GM12801 (cell line): ENCODE measurements at regions not wholly inside any gene's neighbourhood (a gene's known extent, or its start where the extent isn't known, plus 50 kb on each side); places are given as distances from the start of the nearest gene placed in this dataset.

Source experiments
- CTCF ChIP-seq: IDR thresholded peaks from one replicate; pipeline ENCODE4 v1.5.1; 2011; ENCODE audit warnings: control low read depth; ENCODE audit not compliant: insufficient read length; ENCODE audit errors: extremely low read depth

GRCh38 chr4:60359746-60360367 lies 840.3 kb upstream of the ADGRL3 start:
- no peak for TF ChIP-seq CTCF

- TF ChIP-seq CTCF, result no peak
These were observed 835.0 kb upstream of the ADGRL3 start for GRCh38 chr4:60365176-60365575.

DNA sequence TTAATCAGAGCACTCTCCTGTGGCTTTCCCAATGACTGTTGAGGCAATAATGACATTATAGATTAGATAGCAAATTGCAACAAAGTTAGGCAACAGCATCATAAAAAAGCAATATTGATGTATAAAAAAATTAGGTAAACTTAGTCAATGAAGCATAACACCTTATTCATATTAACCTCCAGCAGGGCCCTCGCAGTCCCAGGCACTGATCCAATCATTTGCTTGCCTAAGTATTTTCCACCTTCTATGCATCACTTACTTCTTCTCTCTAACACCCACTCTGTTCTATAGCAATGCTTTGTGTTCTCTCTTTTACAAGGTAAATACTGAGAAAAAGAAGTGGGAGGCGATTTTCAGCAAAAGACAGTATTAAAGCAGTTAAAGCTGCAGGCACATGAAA lies 833.5 kb upstream of the ADGRL3 start:
- no peak for TF ChIP-seq CTCF

DNA sequence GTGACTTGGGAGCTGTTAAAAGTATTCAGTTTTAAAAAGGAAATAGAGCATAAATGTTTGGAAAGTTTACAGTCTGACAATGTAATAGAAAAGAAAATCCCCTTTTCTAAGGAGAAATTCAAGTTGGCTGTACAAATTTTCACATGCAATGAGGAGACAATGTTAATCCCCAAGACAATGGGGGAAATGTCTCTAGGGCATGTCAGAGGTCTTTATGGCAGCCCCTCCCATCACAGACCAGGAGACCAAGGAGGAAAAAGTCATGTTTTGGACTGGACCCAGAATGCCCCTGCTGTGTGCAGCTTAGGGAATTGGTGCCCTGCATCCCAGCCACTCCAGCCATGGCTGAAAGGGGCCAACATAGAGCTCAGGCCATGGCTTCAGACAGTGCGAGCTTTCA lies 831.1 kb upstream of the ADGRL3 start:
- TF ChIP-seq CTCF, result no peak

- no peak for TF ChIP-seq CTCF
These were observed 822.1 kb upstream of the ADGRL3 start for GRCh38 chr4:60378010-60378409.

DNA sequence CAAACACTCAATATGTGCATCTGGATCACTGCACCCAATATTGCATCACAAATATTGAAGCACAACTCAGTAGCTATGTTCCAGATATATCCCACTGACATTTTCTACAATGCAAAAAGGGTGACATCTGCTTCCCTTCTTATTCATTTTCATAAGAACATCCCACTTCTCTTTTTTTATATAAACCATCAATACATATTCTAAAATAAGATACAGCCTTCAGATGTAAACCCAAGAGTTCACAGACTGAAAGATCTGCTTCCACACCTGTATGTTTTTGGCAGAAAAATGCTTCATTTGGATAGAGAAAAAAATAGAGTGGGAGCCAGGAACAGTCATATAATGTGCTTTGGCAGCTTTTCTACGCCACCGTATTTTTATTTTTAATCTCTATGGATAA lies 815.6 kb upstream of the ADGRL3 start:
- TF ChIP-seq CTCF, result no peak

- TF ChIP-seq CTCF, result no peak
These were observed 810.5 kb upstream of the ADGRL3 start for GRCh38 chr4:60389633-60390032.
